ENCODE measurements at regions not wholly inside any gene's neighbourhood (a gene's known extent, or its start where the extent isn't known, plus 50 kb on each side); places are given as distances from the start of the nearest gene placed in this dataset.

- no peak for DNase-seq
- intact Hi-C loops (cut with DNase I): no loop called here
Observed at GRCh38 chr14:83372271-83372670, 1838.6 kb upstream of the SEL1L start.

GRCh38 chr14:83379436-83379835 lies 1845.8 kb upstream of the SEL1L start:
- DNase-seq (peak in 1 of 5 donors; percentile 1), FAIRE-seq (no peak)
- no peaks in the 10 kb centered on the region for H3K4me1 ChIP-seq (ENCODE audit: control insufficient read depth in 2 of 3, insufficient read depth in 2 of 3, low read depth in 1 of 3, low read length in 3 of 3)
- no peaks in the 10 kb centered on the region for H3K36me3 ChIP-seq (ENCODE audit: control insufficient read depth in 2 of 3, insufficient read depth in 3 of 3, low read length in 3 of 3)
- no peak overlapping the region for H3K27ac ChIP-seq (ENCODE audit: low read depth in 2 of 2, low read length in 2 of 2)
- H3K4me3 ChIP-seq (ENCODE audit: low read length in 3 of 3): no peak overlapping the region
- no peaks in the 10 kb centered on the region for H3K27me3 ChIP-seq (ENCODE audit: control insufficient read depth, insufficient read depth, low read length)
- intact Hi-C loops (cut with DNase I): no loop called here
- TF ChIP-seq CTCF (IDR thresholded peaks at IDR 0.05; ENCODE audit: borderline replicate concordance, extremely low read depth, insufficient read depth): no peak
- no peak overlapping the region for H3K9ac ChIP-seq (ENCODE audit: low read length in 3 of 3)
- H3K9me3 ChIP-seq (ENCODE audit: control insufficient read depth in 2 of 3, insufficient read depth in 1 of 3, low read length in 3 of 3): no peaks in the 10 kb centered on the region

More at GRCh38 chr14:83372271-83372670, 1838.6 kb upstream of the SEL1L start:
- no peaks in the 10 kb centered on the region for H3K36me3 ChIP-seq (ENCODE audit: control insufficient read depth in 2 of 3, insufficient read depth in 3 of 3, low read length in 3 of 3)
- no peak for FAIRE-seq
- no peaks in the 10 kb centered on the region for H3K9me3 ChIP-seq (ENCODE audit: control insufficient read depth in 2 of 3, insufficient read depth in 1 of 3, low read length in 3 of 3)
- H3K4me1 ChIP-seq (ENCODE audit: control insufficient read depth in 2 of 3, insufficient read depth in 2 of 3, low read depth in 1 of 3, low read length in 3 of 3): no peaks in the 10 kb centered on the region
- H3K9ac ChIP-seq (ENCODE audit: low read length in 3 of 3): no peak overlapping the region
- no peak for TF ChIP-seq CTCF (IDR thresholded peaks at IDR 0.05; ENCODE audit: borderline replicate concordance, extremely low read depth, insufficient read depth)
- no peak overlapping the region for H3K4me3 ChIP-seq (ENCODE audit: low read length in 3 of 3)
- H3K27me3 ChIP-seq (ENCODE audit: control insufficient read depth, insufficient read depth, low read length): no peaks in the 10 kb centered on the region
- no peak overlapping the region for H3K27ac ChIP-seq (ENCODE audit: low read depth in 2 of 2, low read length in 2 of 2)

- DNase-seq (no peak), FAIRE-seq (no peak)
- Histone ChIP-seq H3K27me3 (ENCODE audit: control insufficient read depth, insufficient read depth, low read length) (no peaks in the 10 kb centered on the region), H3K4me1 (ENCODE audit: control insufficient read depth in 2 of 3, insufficient read depth in 2 of 3, low read depth in 1 of 3, low read length in 3 of 3) (no peaks in the 10 kb centered on the region), H3K9me3 (ENCODE audit: control insufficient read depth in 2 of 3, insufficient read depth in 1 of 3, low read length in 3 of 3) (no peaks in the 10 kb centered on the region), H3K36me3 (ENCODE audit: control insufficient read depth in 2 of 3, insufficient read depth in 3 of 3, low read length in 3 of 3) (no peaks in the 10 kb centered on the region), H3K27ac (ENCODE audit: low read depth in 2 of 2, low read length in 2 of 2) (no peak overlapping the region), H3K4me3 (ENCODE audit: low read length in 3 of 3) (no peak overlapping the region), H3K9ac (ENCODE audit: low read length in 3 of 3) (no peak overlapping the region)
- intact Hi-C loops (cut with DNase I): no loop called here
- TF ChIP-seq CTCF (IDR thresholded peaks at IDR 0.05; ENCODE audit: borderline replicate concordance, extremely low read depth, insufficient read depth): no peak
Observed at GRCh38 chr14:83384253-83384652, 1850.6 kb upstream of the SEL1L start.

- Histone ChIP-seq H3K9ac (ENCODE audit: low read length in 3 of 3) (no peak overlapping the region), H3K27me3 (ENCODE audit: control insufficient read depth, insufficient read depth, low read length) (no peaks in the 10 kb centered on the region), H3K4me3 (ENCODE audit: low read length in 3 of 3) (no peak overlapping the region), H3K27ac (ENCODE audit: low read depth in 2 of 2, low read length in 2 of 2) (no peak overlapping the region), H3K36me3 (ENCODE audit: control insufficient read depth in 2 of 3, insufficient read depth in 3 of 3, low read length in 3 of 3) (no peaks in the 10 kb centered on the region), H3K4me1 (ENCODE audit: control insufficient read depth in 2 of 3, insufficient read depth in 2 of 3, low read depth in 1 of 3, low read length in 3 of 3) (no peaks in the 10 kb centered on the region), H3K9me3 (ENCODE audit: control insufficient read depth in 2 of 3, insufficient read depth in 1 of 3, low read length in 3 of 3) (no peaks in the 10 kb centered on the region)
- DNase-seq: no peak
- intact Hi-C loops (cut with DNase I): no loop called here
- no peak for FAIRE-seq
- TF ChIP-seq CTCF (IDR thresholded peaks at IDR 0.05; ENCODE audit: borderline replicate concordance, extremely low read depth, insufficient read depth): no peak
Observed at GRCh38 chr14:83395321-83395720, 1861.7 kb upstream of the SEL1L start.

All from kidney (tissue), 13 donors.